Peyer's patch (tissue), 4 donors: ENCODE measurements at regions not wholly inside any gene's neighbourhood (a gene's known extent, or its start where the extent isn't known, plus 50 kb on each side); places are given as distances from the start of the nearest gene placed in this dataset.

Source experiments
- POLR2A ChIP-seq, 2 donors: fragments of 450-650 bp; IDR thresholded peaks; one replicate each; pipeline ENCODE4 v1.5.1; 2017; ENCODE audit warnings: antibody characterized with exemption in 2 of 2, mild to moderate bottlenecking in 2 of 2, moderate library complexity in 2 of 2
- TF ChIP-seq, protein P1 (sequence below), 6 experiments: fragments of 450-650 bp in 4 of 6; fragments of 200-600 bp in 2 of 6; sonication (generic) in 1 of 6; IDR thresholded peaks; one replicate each; pipeline ENCODE4 v1.5.1; 2017 to 2019; ENCODE audit warnings: antibody characterized with exemption in 6 of 6, mild to moderate bottlenecking in 3 of 6, moderate library complexity in 1 of 6

DNA sequence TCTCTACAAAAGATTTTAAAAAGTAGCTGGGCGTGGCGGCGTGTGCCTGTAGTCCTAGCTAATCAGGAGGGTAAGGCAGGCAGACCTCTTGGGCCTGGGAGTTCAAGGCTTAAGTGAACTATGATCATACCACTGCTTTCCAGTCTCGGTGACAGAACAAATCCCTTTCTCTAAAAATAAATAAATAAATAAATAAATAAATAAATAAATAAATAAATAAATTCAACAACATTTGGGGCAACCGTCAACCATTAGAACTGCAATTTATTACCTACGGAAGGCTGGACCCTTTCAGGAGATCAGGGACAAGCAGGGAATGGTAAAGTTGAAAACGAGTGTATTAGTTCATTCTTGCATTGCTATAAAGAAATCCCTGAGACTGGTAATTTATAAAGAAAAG, 136.2 kb upstream of the USP9X start:
- TF ChIP-seq POLR2A (IDR thresholded peaks at IDR 0.05), result no peak
- TF ChIP-seq, protein P1, sequence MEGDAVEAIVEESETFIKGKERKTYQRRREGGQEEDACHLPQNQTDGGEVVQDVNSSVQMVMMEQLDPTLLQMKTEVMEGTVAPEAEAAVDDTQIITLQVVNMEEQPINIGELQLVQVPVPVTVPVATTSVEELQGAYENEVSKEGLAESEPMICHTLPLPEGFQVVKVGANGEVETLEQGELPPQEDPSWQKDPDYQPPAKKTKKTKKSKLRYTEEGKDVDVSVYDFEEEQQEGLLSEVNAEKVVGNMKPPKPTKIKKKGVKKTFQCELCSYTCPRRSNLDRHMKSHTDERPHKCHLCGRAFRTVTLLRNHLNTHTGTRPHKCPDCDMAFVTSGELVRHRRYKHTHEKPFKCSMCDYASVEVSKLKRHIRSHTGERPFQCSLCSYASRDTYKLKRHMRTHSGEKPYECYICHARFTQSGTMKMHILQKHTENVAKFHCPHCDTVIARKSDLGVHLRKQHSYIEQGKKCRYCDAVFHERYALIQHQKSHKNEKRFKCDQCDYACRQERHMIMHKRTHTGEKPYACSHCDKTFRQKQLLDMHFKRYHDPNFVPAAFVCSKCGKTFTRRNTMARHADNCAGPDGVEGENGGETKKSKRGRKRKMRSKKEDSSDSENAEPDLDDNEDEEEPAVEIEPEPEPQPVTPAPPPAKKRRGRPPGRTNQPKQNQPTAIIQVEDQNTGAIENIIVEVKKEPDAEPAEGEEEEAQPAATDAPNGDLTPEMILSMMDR (IDR thresholded peaks at IDR 0.05), result no peak
